CD14-positive monocyte (primary cell): ENCODE measurements at regions not wholly inside any gene's neighbourhood (a gene's known extent, or its start where the extent isn't known, plus 50 kb on each side); places are given as distances from the start of the nearest gene placed in this dataset.
A peak's percentile ranks its signal among the peaks of the same experiment; 100 is the strongest.

ENCODE experiments used
- DNase-seq, 3 donors: peaks; one replicate each; pipeline ENCODE4 v3.0.0-alpha.2; 2011 to 2022
- H2AFZ ChIP-seq: 2 replicates; pipeline ENCODE4 v1.6.0; 2012; ENCODE audit warnings: mild to moderate bottlenecking, low read depth, low read length, inconsistent platforms; ENCODE audit not compliant: insufficient read depth, poor library complexity, severe bottlenecking
- H3K27ac ChIP-seq, 2 donors: 1 replicate in 1 of 2; 2 replicates in 1 of 2; pipeline ENCODE4 v1.5.1; 2012 to 2013; ENCODE audit warnings: low read length in 2 of 2, control low read depth in 1 of 2, inconsistent platforms in 1 of 2, low read depth in 1 of 2, mild to moderate bottlenecking in 1 of 2
- H3K27me3 ChIP-seq, 2 donors: one replicate each; pipeline versions ENCODE4 v1.6.0 to v1.6.1; 2011 to 2013; ENCODE audit warnings: low read length in 2 of 2; ENCODE audit not compliant: control insufficient read depth in 2 of 2, insufficient read depth in 2 of 2
- H3K36me3 ChIP-seq, 2 donors: replicated peaks in 1 of 2; 1 replicate in 1 of 2; 2 replicates in 1 of 2; pipeline versions ENCODE4 v1.5.1 to v1.6.1; 2012 to 2013; ENCODE audit warnings: low read length in 2 of 2, control low read depth in 1 of 2, inconsistent platforms in 1 of 2, mild to moderate bottlenecking in 1 of 2; ENCODE audit not compliant: insufficient read depth in 2 of 2, control insufficient read depth in 1 of 2
- H3K4me1 ChIP-seq, 2 donors: 1 replicate in 1 of 2; 2 replicates in 1 of 2; pipeline versions ENCODE4 v1.5.1 to v1.6.1; 2012 to 2013; ENCODE audit warnings: low read length in 2 of 2, control low read depth in 1 of 2, inconsistent platforms in 1 of 2, mild to moderate bottlenecking in 1 of 2, moderate library complexity in 1 of 2; ENCODE audit not compliant: insufficient read depth in 2 of 2, control insufficient read depth in 1 of 2
- H3K4me2 ChIP-seq: replicated peaks from 2 replicates; pipeline ENCODE3; 2012; ENCODE audit warnings: low read length, moderate library complexity, mild to moderate bottlenecking; ENCODE audit not compliant: poor library complexity, severe bottlenecking; ENCODE audit errors: extremely low read depth
- H3K4me3 ChIP-seq, 3 experiments: fragments of 200-600 bp in 1 of 3; sonication (generic) in 1 of 3; replicated peaks in 1 of 3; 1 replicate in 2 of 3; 2 replicates in 1 of 3; pipeline ENCODE4 v1.5.1; 2011 to 2013; ENCODE audit warnings: low read length in 3 of 3, mild to moderate bottlenecking in 3 of 3, control low read depth in 2 of 3, low read depth in 2 of 3, inconsistent platforms in 1 of 3, moderate library complexity in 1 of 3
- H3K79me2 ChIP-seq: 2 replicates; pipeline ENCODE4 v1.6.0; 2012; ENCODE audit warnings: mild to moderate bottlenecking, control low read depth, inconsistent platforms, low read length, moderate library complexity; ENCODE audit not compliant: insufficient read depth
- H3K9ac ChIP-seq: 2 replicates; pipeline ENCODE4 v1.6.0; 2017; ENCODE audit warnings: low read length, mild to moderate bottlenecking; ENCODE audit not compliant: insufficient read depth, poor library complexity, severe bottlenecking
- H3K9me3 ChIP-seq, 2 donors: replicated peaks in 1 of 2; 1 replicate in 1 of 2; 2 replicates in 1 of 2; pipeline versions ENCODE4 v1.5.1 to v1.6.1; 2012 to 2013; ENCODE audit warnings: low read length in 2 of 2, control low read depth in 1 of 2; ENCODE audit not compliant: control insufficient read depth in 1 of 2, insufficient read depth in 1 of 2
- H4K20me1 ChIP-seq: 2 replicates; pipeline ENCODE4 v1.6.0; 2012; ENCODE audit warnings: mild to moderate bottlenecking, low read length, control low read depth, moderate library complexity; ENCODE audit not compliant: insufficient read depth
- H3K27ac Mint-ChIP-seq, 7 donors: one replicate each; pipeline ENCODE4 v1.8.0; 2020; ENCODE audit warnings: mild to moderate bottlenecking in 7 of 7, mixed read lengths in 7 of 7, moderate library complexity in 6 of 7, inconsistent platforms in 2 of 7
- H3K27me3 Mint-ChIP-seq, 3 donors: one replicate each; pipeline ENCODE4 v1.8.0; 2021 to 2022; ENCODE audit warnings: low read depth in 3 of 3, mild to moderate bottlenecking in 3 of 3, mixed read lengths in 3 of 3, moderate library complexity in 3 of 3, inconsistent platforms in 1 of 3
- H3K36me3 Mint-ChIP-seq, 2 donors: one replicate each; pipeline ENCODE4 v1.8.0; 2020; ENCODE audit warnings: mixed read lengths in 2 of 2, inconsistent platforms in 1 of 2, mild to moderate bottlenecking in 1 of 2
- H3K4me1 Mint-ChIP-seq: one replicate; pipeline ENCODE4 v1.8.0; 2020; ENCODE audit warnings: mild to moderate bottlenecking, mixed read lengths
- H3K4me3 Mint-ChIP-seq, 2 donors: one replicate each; pipeline ENCODE4 v1.8.0; 2020; ENCODE audit warnings: mild to moderate bottlenecking in 2 of 2, mixed read lengths in 2 of 2, moderate library complexity in 1 of 2
- H3K9me3 Mint-ChIP-seq, 7 donors: one replicate each; pipeline ENCODE4 v1.8.0; 2020 to 2022; ENCODE audit warnings: mixed read lengths in 7 of 7, mild to moderate bottlenecking in 6 of 7, moderate library complexity in 6 of 7, inconsistent platforms in 2 of 7
- CTCF ChIP-seq: fragments of 200-600 bp; IDR thresholded peaks from one replicate; pipeline ENCODE4 v1.8.0; 2022; ENCODE audit warnings: antibody characterized with exemption, mild to moderate bottlenecking
- WGBS: methylation state at CpG from one replicate; pipeline ENCODE4 v1.1.5; 2013; ENCODE audit warnings: missing lambda C conversion rate; ENCODE audit not compliant: insufficient coverage; 5-methylcytosine and 5-hydroxymethylcytosine counted together
- intact Hi-C, 2 donors: fragments of 100-400 bp; cut with micrococcal nuclease; formaldehyde crosslinking; loops; one replicate each; pipeline versions ENCODE4 v1.15.0 to v1.15.1; 2023

- peaks cover 0 to 7% (median 0%) of the 10 kb centered on the region in 7 donors for H3K9me3 Mint-ChIP-seq
- intact Hi-C loops, result no loop called here
- no peaks in the 10 kb centered on the region for H3K4me1 Mint-ChIP-seq
- H3K27ac Mint-ChIP-seq, result no peak overlapping the region
- peaks cover 0 to 10% (median 0%) of the 10 kb centered on the region in 3 donors for H3K27me3 Mint-ChIP-seq
- Histone ChIP-seq H3K4me1 (no peaks in the 10 kb centered on the region), H3K36me3 (no peaks in the 10 kb centered on the region), H3K4me2 (no peak overlapping the region), H3K9ac (no peak overlapping the region), H4K20me1 (no peaks in the 10 kb centered on the region), H3K27me3 (peaks cover 0 to 5% of the 10 kb centered on the region in 2 donors), H3K9me3 (no peaks in the 10 kb centered on the region), H3K79me2 (no peaks in the 10 kb centered on the region), H3K27ac (no peak overlapping the region), H3K4me3 (no peak overlapping the region), H2AFZ (no peak overlapping the region)
- WGBS, result no CpG with 5 or more reads among the region's 4 CpGs
- H3K4me3 Mint-ChIP-seq, result no peak overlapping the region
- DNase-seq, result no peak
- no peak for TF ChIP-seq CTCF
- no peaks in the 10 kb centered on the region for H3K36me3 Mint-ChIP-seq
Observed at GRCh38 chr1:219414250-219414649, 198.7 kb downstream of the ZC3H11B start.

- Histone ChIP-seq H3K9ac (no peak overlapping the region), H3K9me3 (no peaks in the 10 kb centered on the region), H3K4me1 (no peaks in the 10 kb centered on the region), H3K4me2 (no peak overlapping the region), H4K20me1 (no peaks in the 10 kb centered on the region), H3K79me2 (no peaks in the 10 kb centered on the region), H3K4me3 (no peak overlapping the region), H2AFZ (no peak overlapping the region), H3K36me3 (no peaks in the 10 kb centered on the region), H3K27ac (no peak overlapping the region), H3K27me3 (peaks cover 0 to 5% of the 10 kb centered on the region in 2 donors)
- no peak overlapping the region for H3K4me3 Mint-ChIP-seq
- TF ChIP-seq CTCF, result no peak
- no peak for DNase-seq
- H3K27ac Mint-ChIP-seq, result peak overlapping the region in 1 of 7 donors; percentile 68
- no peaks in the 10 kb centered on the region for H3K4me1 Mint-ChIP-seq
- no peaks in the 10 kb centered on the region for H3K36me3 Mint-ChIP-seq
- intact Hi-C loops, result no loop called here
- H3K9me3 Mint-ChIP-seq, result peaks cover 0 to 7% (median 0%) of the 10 kb centered on the region in 7 donors
- no CpG with 5 or more reads among the region's 1 CpG for WGBS
- H3K27me3 Mint-ChIP-seq, result peaks cover 0 to 10% (median 0%) of the 10 kb centered on the region in 3 donors
Observed at GRCh38 chr1:219413536-219413935, 199.4 kb downstream of the ZC3H11B start.
